PC-3 (cell line): ENCODE measurements at regions not wholly inside any gene's neighbourhood (a gene's known extent, or its start where the extent isn't known, plus 50 kb on each side); places are given as distances from the start of the nearest gene placed in this dataset.

Experiments
- EZH2 ChIP-seq: fragments of 300-600 bp; sonication (generic); IDR thresholded peaks from one replicate; pipeline ENCODE4 v1.6.1; 2017; ENCODE audit warnings: antibody characterized with exemption, mild to moderate bottlenecking, low read length; ENCODE audit not compliant: unreplicated experiment
- EZH2phosphoT487 ChIP-seq: fragments of 300-600 bp; sonication (generic); IDR thresholded peaks from 2 replicates; pipeline ENCODE4 v1.6.1; 2018; ENCODE audit warnings: mild to moderate bottlenecking, antibody characterized with exemption, low read length, borderline replicate concordance
- TF ChIP-seq, protein P1 (sequence below): fragments of 300-600 bp; sonication (generic); conservative IDR thresholded peaks from 2 replicates; pipeline ENCODE4 v1.5.1; 2017; ENCODE audit warnings: antibody characterized with exemption, low read depth, mild to moderate bottlenecking, low read length

DNA sequence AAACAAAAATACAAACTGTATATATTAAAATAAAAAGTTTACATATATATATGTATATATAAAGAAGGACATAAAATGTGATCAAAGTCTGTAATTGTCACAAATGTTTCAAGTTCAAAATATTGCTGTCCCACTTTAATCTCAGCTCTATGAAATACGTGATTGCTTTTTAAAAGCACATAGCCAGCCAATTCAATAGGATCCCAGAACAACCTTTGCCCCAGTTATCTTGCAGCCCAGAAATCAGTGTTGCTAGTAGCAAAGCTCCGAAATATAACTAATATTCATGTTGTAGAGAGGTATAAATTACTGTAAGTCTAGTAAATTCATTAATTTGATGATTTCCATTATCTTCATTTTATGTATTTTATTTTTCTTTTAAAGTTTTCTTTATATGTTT is 114.6 kb downstream of the ELOVL4 start:
- TF ChIP-seq, protein P1, sequence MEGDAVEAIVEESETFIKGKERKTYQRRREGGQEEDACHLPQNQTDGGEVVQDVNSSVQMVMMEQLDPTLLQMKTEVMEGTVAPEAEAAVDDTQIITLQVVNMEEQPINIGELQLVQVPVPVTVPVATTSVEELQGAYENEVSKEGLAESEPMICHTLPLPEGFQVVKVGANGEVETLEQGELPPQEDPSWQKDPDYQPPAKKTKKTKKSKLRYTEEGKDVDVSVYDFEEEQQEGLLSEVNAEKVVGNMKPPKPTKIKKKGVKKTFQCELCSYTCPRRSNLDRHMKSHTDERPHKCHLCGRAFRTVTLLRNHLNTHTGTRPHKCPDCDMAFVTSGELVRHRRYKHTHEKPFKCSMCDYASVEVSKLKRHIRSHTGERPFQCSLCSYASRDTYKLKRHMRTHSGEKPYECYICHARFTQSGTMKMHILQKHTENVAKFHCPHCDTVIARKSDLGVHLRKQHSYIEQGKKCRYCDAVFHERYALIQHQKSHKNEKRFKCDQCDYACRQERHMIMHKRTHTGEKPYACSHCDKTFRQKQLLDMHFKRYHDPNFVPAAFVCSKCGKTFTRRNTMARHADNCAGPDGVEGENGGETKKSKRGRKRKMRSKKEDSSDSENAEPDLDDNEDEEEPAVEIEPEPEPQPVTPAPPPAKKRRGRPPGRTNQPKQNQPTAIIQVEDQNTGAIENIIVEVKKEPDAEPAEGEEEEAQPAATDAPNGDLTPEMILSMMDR, result no peak
- TF ChIP-seq EZH2 (no peak), EZH2phosphoT487 (no peak)
